H9 (cell line): ENCODE measurements at regions not wholly inside any gene's neighbourhood (a gene's known extent, or its start where the extent isn't known, plus 50 kb on each side); places are given as distances from the start of the nearest gene placed in this dataset.

ENCODE experiments used
- DNase-seq: peaks from one replicate; pipeline ENCODE4 v3.0.0-alpha.2; 2017
- H2AFZ ChIP-seq: one replicate; pipeline ENCODE4 v1.6.1; 2013; ENCODE audit warnings: mild to moderate bottlenecking, low read length, control low read depth, moderate library complexity
- H2AK5ac ChIP-seq: 2 replicates; pipeline ENCODE4 v1.6.1; 2013; ENCODE audit warnings: low read length, control low read depth, mixed read lengths; ENCODE audit not compliant: insufficient read length
- H2BK120ac ChIP-seq: one replicate; pipeline ENCODE4 v1.6.1; 2013; ENCODE audit warnings: low read depth, mild to moderate bottlenecking, low read length, control low read depth, inconsistent platforms; ENCODE audit not compliant: poor library complexity, severe bottlenecking
- H2BK12ac ChIP-seq: 2 replicates; pipeline ENCODE4 v1.6.1; 2013; ENCODE audit warnings: low read length, control low read depth, mixed read lengths, low read depth; ENCODE audit not compliant: insufficient read length
- H2BK15ac ChIP-seq: 2 replicates; pipeline ENCODE4 v1.6.1; 2013; ENCODE audit warnings: low read depth, low read length, control low read depth
- H2BK20ac ChIP-seq: one replicate; pipeline ENCODE4 v1.6.1; 2013; ENCODE audit warnings: low read depth, mild to moderate bottlenecking, low read length, control low read depth, inconsistent platforms; ENCODE audit not compliant: poor library complexity, severe bottlenecking
- H2BK5ac ChIP-seq: 2 replicates; pipeline ENCODE4 v1.6.1; 2013; ENCODE audit warnings: low read length, control low read depth, mixed read lengths; ENCODE audit not compliant: insufficient read length
- H3K14ac ChIP-seq: 2 replicates; pipeline ENCODE4 v1.6.1; 2013; ENCODE audit warnings: low read length, control low read depth; ENCODE audit not compliant: insufficient read depth
- H3K18ac ChIP-seq: 2 replicates; pipeline ENCODE4 v1.6.1; 2013; ENCODE audit warnings: low read depth, mild to moderate bottlenecking, mixed read lengths, low read length, control low read depth; ENCODE audit not compliant: insufficient read length
- H3K23ac ChIP-seq: 2 replicates; pipeline ENCODE4 v1.6.1; 2013; ENCODE audit warnings: low read length, control low read depth, mixed read lengths, low read depth; ENCODE audit not compliant: insufficient read length
- H3K23me2 ChIP-seq: 2 replicates; pipeline ENCODE4 v1.6.1; 2013; ENCODE audit warnings: low read depth, mild to moderate bottlenecking, mixed read lengths, low read length, control low read depth; ENCODE audit not compliant: insufficient read length, poor library complexity, severe bottlenecking
- H3K27ac ChIP-seq: 2 replicates; pipeline ENCODE4 v1.5.1; 2013; ENCODE audit warnings: low read length, control low read depth, mixed read lengths, low read depth; ENCODE audit not compliant: insufficient read length
- H3K27me3 ChIP-seq: 2 replicates; pipeline ENCODE4 v1.6.1; 2013; ENCODE audit warnings: low read length, control low read depth, inconsistent platforms; ENCODE audit not compliant: insufficient read depth
- H3K4ac ChIP-seq: 2 replicates; pipeline ENCODE4 v1.6.1; 2013; ENCODE audit warnings: low read depth, mild to moderate bottlenecking, control low read depth, inconsistent platforms, low read length, moderate library complexity
- H3K4me1 ChIP-seq: 2 replicates; pipeline ENCODE4 v1.6.1; 2013; ENCODE audit warnings: low read length, control low read depth, inconsistent platforms; ENCODE audit not compliant: insufficient read depth
- H3K4me2 ChIP-seq: 2 replicates; pipeline ENCODE4 v1.6.1; 2013; ENCODE audit warnings: low read length, control low read depth, mixed read lengths; ENCODE audit not compliant: insufficient read length, insufficient read depth
- H3K56ac ChIP-seq: 2 replicates; pipeline ENCODE4 v1.6.1; 2013; ENCODE audit warnings: low read depth, mild to moderate bottlenecking, mixed read lengths, low read length, control low read depth; ENCODE audit not compliant: insufficient read length
- H3K79me1 ChIP-seq: 2 replicates; pipeline ENCODE4 v1.6.1; 2013; ENCODE audit warnings: low read depth, mild to moderate bottlenecking, moderate library complexity, low read length, control low read depth, inconsistent platforms; ENCODE audit not compliant: insufficient read depth, poor library complexity, severe bottlenecking
- H3K79me2 ChIP-seq: 2 replicates; pipeline ENCODE4 v1.6.1; 2013; ENCODE audit warnings: low read length, control low read depth, inconsistent platforms; ENCODE audit not compliant: insufficient read depth
- H3K9ac ChIP-seq: 2 replicates; pipeline ENCODE4 v1.6.1; 2013; ENCODE audit warnings: low read length, control low read depth, mixed read lengths; ENCODE audit not compliant: insufficient read length; ENCODE audit errors: extremely low read depth
- H3K9me3 ChIP-seq: one replicate; pipeline ENCODE4 v1.6.1; 2013; ENCODE audit warnings: low read depth, low read length, inconsistent platforms; ENCODE audit not compliant: control insufficient read depth
- H3T11ph ChIP-seq: one replicate; pipeline ENCODE4 v1.6.1; 2013; ENCODE audit warnings: mild to moderate bottlenecking, low read length, control low read depth, inconsistent platforms
- H4K20me1 ChIP-seq: one replicate; pipeline ENCODE4 v1.6.1; 2013; ENCODE audit not compliant: control insufficient read depth, insufficient read length, insufficient read depth
- H4K5ac ChIP-seq: 2 replicates; pipeline ENCODE4 v1.6.1; 2013; ENCODE audit warnings: low read depth, mild to moderate bottlenecking, mixed read lengths, low read length, control low read depth; ENCODE audit not compliant: insufficient read length
- H4K8ac ChIP-seq: replicated peaks from 2 replicates; pipeline ENCODE4 v1.6.1; 2013; ENCODE audit warnings: low read length, control low read depth, mixed read lengths, low read depth; ENCODE audit not compliant: insufficient read length
- H4K91ac ChIP-seq: 2 replicates; pipeline ENCODE4 v1.6.1; 2013; ENCODE audit warnings: low read depth, mild to moderate bottlenecking, moderate library complexity, mixed read lengths, low read length, control low read depth; ENCODE audit not compliant: insufficient read length
- H3K27ac Mint-ChIP-seq, 3 experiments: 2 replicates in 2 of 3; 3 replicates in 1 of 3; pipeline ENCODE4 v1.8.0; 2020 to 2021; ENCODE audit warnings: mixed read lengths in 3 of 3, mild to moderate bottlenecking in 1 of 3, moderate library complexity in 1 of 3
- H3K27me3 Mint-ChIP-seq: 2 replicates; pipeline ENCODE4 v1.8.0; 2021; ENCODE audit warnings: low read depth, mild to moderate bottlenecking, moderate library complexity, mixed read lengths
- H3K36me3 Mint-ChIP-seq, 3 experiments: 2 replicates in 2 of 3; 3 replicates in 1 of 3; pipeline ENCODE4 v1.8.0; 2020 to 2021; ENCODE audit warnings: low read depth in 3 of 3, mixed read lengths in 3 of 3; ENCODE audit not compliant: insufficient read depth in 1 of 3
- H3K4me1 Mint-ChIP-seq, 2 experiments: 2 replicates each; pipeline ENCODE4 v1.8.0; 2020; ENCODE audit warnings: mixed read lengths in 2 of 2
- H3K4me3 Mint-ChIP-seq, 2 experiments: 2 replicates in 1 of 2; 3 replicates in 1 of 2; pipeline ENCODE4 v1.8.0; 2020 to 2021; ENCODE audit warnings: mild to moderate bottlenecking in 2 of 2, mixed read lengths in 2 of 2, moderate library complexity in 1 of 2
- H3K9me3 Mint-ChIP-seq, 2 experiments: 2 replicates in 1 of 2; 3 replicates in 1 of 2; pipeline ENCODE4 v1.8.0; 2020; ENCODE audit warnings: mild to moderate bottlenecking in 2 of 2, mixed read lengths in 2 of 2, moderate library complexity in 1 of 2
- CTCF ChIP-seq: fragments of 200-600 bp; sonication (generic); conservative IDR thresholded peaks from 3 replicates; pipeline ENCODE4 v1.8.0; 2021; ENCODE audit warnings: antibody characterized with exemption, mild to moderate bottlenecking
- WGBS: extraction: QIAGEN DNeasy Blood & Tissue Kit; methylation state at CpG from one replicate; pipeline ENCODE4 v1.1.7; 2013; ENCODE audit warnings: missing lambda C conversion rate, low lambda C conversion rate, mixed read lengths; ENCODE audit not compliant: insufficient read length; ENCODE audit errors: extremely low coverage; 5-methylcytosine and 5-hydroxymethylcytosine counted together

- no peak overlapping the region for H3K4ac ChIP-seq
- Mint-ChIP-seq H3K27ac (no peak overlapping the region), H3K4me3 (no peak overlapping the region), H3K4me1 (peaks cover 18% of the 10 kb centered on the region in 2 experiments), H3K27me3 (no peaks in the 10 kb centered on the region), H3K36me3 (peaks cover 0 to 2% (median 2%) of the 10 kb centered on the region in 3 experiments; a peak in 1 of 7 replicates), H3K9me3 (peaks cover 5 to 8% of the 10 kb centered on the region in 2 experiments; a peak in 4 of 5 replicates)
- no peak overlapping the region for H3K4me2 ChIP-seq
- H2BK5ac ChIP-seq: no peak overlapping the region
- H2BK12ac ChIP-seq: no peak overlapping the region
- H4K5ac ChIP-seq: no peak overlapping the region
- no peak overlapping the region for H4K91ac ChIP-seq
- no peaks in the 10 kb centered on the region for H3K23me2 ChIP-seq
- no peak overlapping the region for H2AFZ ChIP-seq
- no peaks in the 10 kb centered on the region for H3K79me2 ChIP-seq
- DNase-seq: no peak
- no peaks in the 10 kb centered on the region for H3K79me1 ChIP-seq
- no peak; the same call in 2 of the 3 replicates for TF ChIP-seq CTCF
- H2BK20ac ChIP-seq: no peak overlapping the region
- H3K56ac ChIP-seq: no peak overlapping the region
- H3K14ac ChIP-seq: no peak overlapping the region
- H3K9ac ChIP-seq: no peak overlapping the region
- no peak overlapping the region for H2AK5ac ChIP-seq
- no peaks in the 10 kb centered on the region for H4K20me1 ChIP-seq
- H3K23ac ChIP-seq: no peak overlapping the region
- no peak overlapping the region for H4K8ac ChIP-seq
- H3K27me3 ChIP-seq: no peaks in the 10 kb centered on the region
- no peak overlapping the region for H3K18ac ChIP-seq
- no CpG with 5 or more reads among the region's 8 CpGs for WGBS
- no peaks in the 10 kb centered on the region for H3K9me3 ChIP-seq
- H3K4me1 ChIP-seq: no peaks in the 10 kb centered on the region
- no peak overlapping the region for H3T11ph ChIP-seq
- no peak overlapping the region for H2BK120ac ChIP-seq
- H3K27ac ChIP-seq: no peak overlapping the region
- no peak overlapping the region for H2BK15ac ChIP-seq
Observed at GRCh38 chr13:40082639-40083038, 427.2 kb downstream of the COG6 start.
